Esophagus squamous epithelium (tissue), 5 donors: ENCODE measurements at regions not wholly inside any gene's neighbourhood (a gene's known extent, or its start where the extent isn't known, plus 50 kb on each side); places are given as distances from the start of the nearest gene placed in this dataset.

ENCODE experiments used
- DNase-seq: peaks from one replicate; lab custom pipeline; 2025; lab: John Stamatoyannopoulos, UW
- H3K27ac ChIP-seq, 4 donors: fragments of 200-600 bp; sonication (generic); one replicate each; pipeline ENCODE4 v1.5.1; 2016 to 2019; ENCODE audit warnings: mild to moderate bottlenecking in 1 of 4
- H3K27me3 ChIP-seq, 4 donors: fragments of 200-600 bp; sonication (generic); 1 replicate in 3 of 4; 2 replicates in 1 of 4; pipeline versions ENCODE4 v1.5.1 to v1.6.0; 2017 to 2021; ENCODE audit warnings: antibody characterized with exemption in 1 of 4
- H3K36me3 ChIP-seq, 3 donors: fragments of 200-600 bp; sonication (generic); one replicate each; pipeline ENCODE4 v1.5.1; 2016 to 2019
- H3K4me1 ChIP-seq, 3 donors: fragments of 200-600 bp; sonication (generic); one replicate each; pipeline ENCODE4 v1.5.1; 2017 to 2019
- H3K4me3 ChIP-seq, 4 donors: fragments of 200-600 bp; sonication (generic); 1 replicate in 3 of 4; 2 replicates in 1 of 4; pipeline ENCODE4 v1.5.1; 2016 to 2019; ENCODE audit warnings: mild to moderate bottlenecking in 2 of 4, moderate library complexity in 1 of 4
- H3K9me3 ChIP-seq, 3 donors: fragments of 200-600 bp; sonication (generic); one replicate each; pipeline ENCODE4 v1.5.1; 2016 to 2019
- POLR2A ChIP-seq, 4 donors: fragments of 450-650 bp; IDR thresholded peaks; one replicate each; pipeline ENCODE4 v1.6.1; 2017; ENCODE audit warnings: antibody characterized with exemption in 4 of 4, mild to moderate bottlenecking in 4 of 4, moderate library complexity in 3 of 4
- WGBS, 2 donors: methylation state at CpG; one replicate each; pipeline ENCODE4 v1.1.5; 2018; 5-methylcytosine and 5-hydroxymethylcytosine counted together
- intact Hi-C: fragments of 100-400 bp; cut with DNase I; formaldehyde crosslinking; loops from one replicate; pipeline ENCODE4 v1.15.0; 2022
- TF ChIP-seq, protein P1 (sequence below), 6 experiments: fragments of 450-650 bp in 4 of 6; fragments of 200-600 bp in 2 of 6; sonication (generic) in 2 of 6; IDR thresholded peaks; one replicate each; pipeline ENCODE4 v1.5.1; 2016 to 2019; ENCODE audit warnings: antibody characterized with exemption in 6 of 6, mild to moderate bottlenecking in 4 of 6, moderate library complexity in 4 of 6
- donor health status: DM: yes; HTN: yes; CAD: no.

- DNase-seq, result no peak
- no peaks in the 10 kb centered on the region for H3K27me3 ChIP-seq
- H3K27ac ChIP-seq, result no peak overlapping the region
- H3K36me3 ChIP-seq, result no peaks in the 10 kb centered on the region
- intact Hi-C loops, result no loop called here
- peaks cover 0 to 27% (median 23%) of the 10 kb centered on the region in 3 donors for H3K9me3 ChIP-seq
- peaks cover 0 to 25% (median 0%) of the 10 kb centered on the region in 3 donors for H3K4me1 ChIP-seq
- TF ChIP-seq, protein P1, sequence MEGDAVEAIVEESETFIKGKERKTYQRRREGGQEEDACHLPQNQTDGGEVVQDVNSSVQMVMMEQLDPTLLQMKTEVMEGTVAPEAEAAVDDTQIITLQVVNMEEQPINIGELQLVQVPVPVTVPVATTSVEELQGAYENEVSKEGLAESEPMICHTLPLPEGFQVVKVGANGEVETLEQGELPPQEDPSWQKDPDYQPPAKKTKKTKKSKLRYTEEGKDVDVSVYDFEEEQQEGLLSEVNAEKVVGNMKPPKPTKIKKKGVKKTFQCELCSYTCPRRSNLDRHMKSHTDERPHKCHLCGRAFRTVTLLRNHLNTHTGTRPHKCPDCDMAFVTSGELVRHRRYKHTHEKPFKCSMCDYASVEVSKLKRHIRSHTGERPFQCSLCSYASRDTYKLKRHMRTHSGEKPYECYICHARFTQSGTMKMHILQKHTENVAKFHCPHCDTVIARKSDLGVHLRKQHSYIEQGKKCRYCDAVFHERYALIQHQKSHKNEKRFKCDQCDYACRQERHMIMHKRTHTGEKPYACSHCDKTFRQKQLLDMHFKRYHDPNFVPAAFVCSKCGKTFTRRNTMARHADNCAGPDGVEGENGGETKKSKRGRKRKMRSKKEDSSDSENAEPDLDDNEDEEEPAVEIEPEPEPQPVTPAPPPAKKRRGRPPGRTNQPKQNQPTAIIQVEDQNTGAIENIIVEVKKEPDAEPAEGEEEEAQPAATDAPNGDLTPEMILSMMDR (IDR thresholded peaks at IDR 0.05), result no peak
- no peak for TF ChIP-seq POLR2A (IDR thresholded peaks at IDR 0.05)
- no peak overlapping the region for H3K4me3 ChIP-seq
- WGBS, 2 donors, result 58 to 67% methylated on average over 4 to 5 of the region's 5 CpGs
Observed at GRCh38 chr3:72227486-72228070, 442.6 kb upstream of the PROK2 start.

DNA sequence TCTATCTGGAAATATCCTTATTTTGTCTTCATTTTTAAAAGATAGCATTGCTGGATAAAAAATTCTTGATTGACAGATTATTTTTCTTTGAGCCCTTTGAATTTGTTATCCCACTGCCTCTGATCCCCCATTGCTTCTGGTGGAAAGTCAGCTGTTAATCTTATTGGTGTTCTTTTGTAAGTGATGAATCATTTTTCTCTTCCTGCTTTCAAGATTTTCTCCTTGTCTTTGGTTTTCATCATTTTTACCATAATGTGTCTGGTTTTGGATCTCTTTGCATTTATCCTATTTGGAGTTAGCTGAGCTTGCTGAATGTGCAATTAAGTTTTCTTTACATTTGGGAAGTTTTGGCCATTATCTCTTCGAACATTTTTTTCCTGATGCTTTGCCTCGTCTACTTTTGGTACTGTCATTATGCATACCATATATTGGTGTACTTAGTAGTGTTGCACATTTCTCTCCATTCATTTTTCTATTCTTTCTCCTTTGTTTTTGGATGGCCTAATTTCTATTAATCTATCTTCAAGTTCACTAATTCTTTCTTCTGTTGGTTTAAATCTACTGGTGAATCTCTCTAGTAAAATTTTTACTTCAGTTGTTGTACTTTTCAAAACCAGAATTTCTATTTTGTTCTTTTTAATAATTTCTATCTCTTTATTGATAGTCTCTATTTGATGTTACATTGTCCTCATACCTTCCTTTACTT, 440.0 kb upstream of the PROK2 start:
- Histone ChIP-seq H3K36me3 (no peaks in the 10 kb centered on the region), H3K9me3 (peaks cover 0 to 27% (median 23%) of the 10 kb centered on the region in 3 donors), H3K4me3 (no peak overlapping the region), H3K27ac (no peak overlapping the region), H3K4me1 (peaks cover 0 to under 1% (median 0%) of the 10 kb centered on the region in 3 donors), H3K27me3 (no peaks in the 10 kb centered on the region)
- no peak for DNase-seq
- TF ChIP-seq, protein P1 (IDR thresholded peaks at IDR 0.05), result no peak
- TF ChIP-seq POLR2A (IDR thresholded peaks at IDR 0.05), result no peak
- intact Hi-C loops, result no loop called here
- WGBS, 2 donors, result 89 to 98% methylated on average over 2 of the region's 2 CpGs

DNA sequence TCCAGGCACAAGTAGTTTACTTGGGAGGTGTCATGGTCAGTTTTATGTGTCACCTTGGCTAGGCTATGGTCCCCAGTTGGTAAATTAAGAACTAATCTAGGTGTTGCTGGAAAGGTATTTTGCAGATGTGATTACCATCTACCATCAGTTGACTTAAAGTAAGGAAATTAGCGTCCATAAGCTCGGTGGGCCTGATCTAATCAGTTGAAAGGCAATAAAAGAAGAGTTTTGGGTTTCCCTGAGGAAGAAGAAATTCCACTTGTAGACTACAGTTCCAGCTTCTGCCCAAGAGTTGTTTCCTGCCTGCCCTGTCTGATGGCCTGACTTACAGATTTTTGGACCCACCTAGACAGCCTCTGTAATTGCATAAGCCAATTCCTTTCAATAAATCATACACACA, 438.7 kb upstream of the PROK2 start:
- no peak overlapping the region for H3K27ac ChIP-seq
- no peaks in the 10 kb centered on the region for H3K27me3 ChIP-seq
- DNase-seq, result no peak
- intact Hi-C loops, result no loop called here
- no peak overlapping the region for H3K4me3 ChIP-seq
- H3K4me1 ChIP-seq, result no peaks in the 10 kb centered on the region
- 88 to 95% methylated on average over 2 of the region's 2 CpGs for WGBS, 2 donors
- H3K36me3 ChIP-seq, result no peaks in the 10 kb centered on the region
- TF ChIP-seq POLR2A (IDR thresholded peaks at IDR 0.05), result no peak
- TF ChIP-seq, protein P1 (IDR thresholded peaks at IDR 0.05), result no peak
- H3K9me3 ChIP-seq, result peaks cover 0 to 27% (median 23%) of the 10 kb centered on the region in 3 donors

DNA sequence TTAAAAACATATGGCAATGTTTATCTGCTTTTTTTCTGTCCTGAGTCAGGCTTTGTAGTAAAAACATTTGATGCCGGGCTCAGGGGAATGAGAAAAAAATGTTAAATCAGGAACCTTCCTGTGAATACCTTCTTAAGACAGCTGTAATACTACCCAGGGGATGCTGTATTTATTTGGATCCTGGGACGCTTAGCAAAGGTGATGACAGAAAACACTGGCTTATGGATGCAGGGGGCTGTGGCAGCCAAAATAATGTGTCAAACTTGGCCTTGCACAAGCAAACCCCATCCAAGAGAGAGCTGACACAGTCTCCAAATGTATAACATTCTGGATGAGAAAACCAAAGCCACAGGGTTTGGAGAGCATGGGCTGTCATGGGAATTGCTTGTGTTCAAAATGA, 438.2 kb upstream of the PROK2 start:
- Histone ChIP-seq H3K4me3 (no peak overlapping the region), H3K27ac (no peak overlapping the region), H3K9me3 (peaks cover 0 to 27% (median 23%) of the 10 kb centered on the region in 3 donors), H3K4me1 (no peaks in the 10 kb centered on the region), H3K36me3 (no peaks in the 10 kb centered on the region), H3K27me3 (no peaks in the 10 kb centered on the region)
- no peak for DNase-seq
- TF ChIP-seq, protein P1 (IDR thresholded peaks at IDR 0.05), result no peak
- TF ChIP-seq POLR2A (IDR thresholded peaks at IDR 0.05), result no peak
- 57 to 70% methylated on average over 2 of the region's 2 CpGs for WGBS, 2 donors
- intact Hi-C loops, result no loop called here

GRCh38 chr3:72222410-72222809, 437.5 kb upstream of the PROK2 start:
- TF ChIP-seq, protein P1 (IDR thresholded peaks at IDR 0.05), result no peak
- TF ChIP-seq POLR2A (IDR thresholded peaks at IDR 0.05), result no peak
- WGBS, 2 donors, result 81 to 89% methylated on average over 7 to 9 of the region's 9 CpGs

More at GRCh38 chr3:72222410-72222809, 437.5 kb upstream of the PROK2 start:
- no peak overlapping the region for H3K4me3 ChIP-seq
- DNase-seq, result no peak
- no peaks in the 10 kb centered on the region for H3K27me3 ChIP-seq
- peaks cover 0 to 27% (median 23%) of the 10 kb centered on the region in 3 donors for H3K9me3 ChIP-seq
- intact Hi-C loops, result no loop called here
- H3K36me3 ChIP-seq, result no peaks in the 10 kb centered on the region
- H3K27ac ChIP-seq, result no peak overlapping the region
- no peaks in the 10 kb centered on the region for H3K4me1 ChIP-seq
